GM23338 (cell line): ENCODE measurements at regions not wholly inside any gene's neighbourhood (a gene's known extent, or its start where the extent isn't known, plus 50 kb on each side); places are given as distances from the start of the nearest gene placed in this dataset.

Experiments used
- ATAC-seq: fragments of 200-7000 bp; cut with Tn5 transposase; 3 replicates; pipeline ENCODE4 v1.9.1; 2020
- DNase-seq: peaks from one replicate; pipeline ENCODE4 v3.0.0-alpha.2; 2015; ENCODE audit warnings: low spot score
- H2AFZ ChIP-seq: fragments of 200-600 bp; sonication (generic); 2 replicates; pipeline ENCODE4 v1.8.0; 2016; ENCODE audit warnings: antibody characterized with exemption, mild to moderate bottlenecking, moderate library complexity
- H3F3A ChIP-seq: fragments of 200-600 bp; sonication (generic); replicated peaks from 2 replicates; pipeline ENCODE4 v1.8.0; 2017; ENCODE audit warnings: antibody characterized with exemption, mixed run types, low read depth
- H3K27ac ChIP-seq: fragments of 200-600 bp; sonication (generic); 2 replicates; pipeline ENCODE4 v1.6.1; 2016; ENCODE audit warnings: low read depth
- H3K27me3 ChIP-seq: fragments of 200-600 bp; sonication (generic); 2 replicates; pipeline ENCODE4 v1.8.0; 2016; ENCODE audit warnings: mild to moderate bottlenecking, mixed run types, moderate library complexity; ENCODE audit not compliant: insufficient read depth
- H3K36me3 ChIP-seq: fragments of 200-600 bp; sonication (generic); 2 replicates; pipeline ENCODE4 v1.8.0; 2016; ENCODE audit warnings: mild to moderate bottlenecking; ENCODE audit not compliant: insufficient read depth
- H3K4me1 ChIP-seq: fragments of 200-600 bp; sonication (generic); 2 replicates; pipeline ENCODE4 v1.8.0; 2016; ENCODE audit warnings: mild to moderate bottlenecking, moderate library complexity; ENCODE audit not compliant: insufficient read depth
- H3K4me2 ChIP-seq: fragments of 200-600 bp; sonication (generic); 2 replicates; pipeline ENCODE4 v1.7.1; 2017; ENCODE audit warnings: mixed run types
- H3K4me3 ChIP-seq: fragments of 200-600 bp; sonication (generic); 2 replicates; pipeline ENCODE4 v1.6.1; 2016; ENCODE audit warnings: mixed run types
- H3K79me2 ChIP-seq: fragments of 200-600 bp; sonication (generic); replicated peaks from 2 replicates; pipeline ENCODE4 v1.8.0; 2017; ENCODE audit warnings: mild to moderate bottlenecking; ENCODE audit not compliant: insufficient read depth
- H3K9me2 ChIP-seq: fragments of 200-600 bp; sonication (generic); 2 replicates; pipeline ENCODE4 v1.8.0; 2017; ENCODE audit not compliant: insufficient read depth
- H4K20me1 ChIP-seq: fragments of 200-600 bp; sonication (generic); replicated peaks from 2 replicates; pipeline ENCODE4 v1.8.0; 2017; ENCODE audit warnings: mild to moderate bottlenecking; ENCODE audit not compliant: insufficient read depth
- H3K27ac Mint-ChIP-seq: 2 replicates; pipeline ENCODE4 v1.8.0; 2020; ENCODE audit warnings: inconsistent platforms, mild to moderate bottlenecking, moderate library complexity, mixed read lengths
- H3K27me3 Mint-ChIP-seq: 3 replicates; pipeline ENCODE4 v1.8.0; 2022; ENCODE audit warnings: low read depth, mild to moderate bottlenecking, moderate library complexity, mixed read lengths, inconsistent platforms; ENCODE audit not compliant: insufficient read depth, poor library complexity
- H3K36me3 Mint-ChIP-seq: 3 replicates; pipeline ENCODE4 v1.8.0; 2021; ENCODE audit warnings: low read depth, mild to moderate bottlenecking, inconsistent platforms, moderate library complexity, mixed read lengths
- H3K4me1 Mint-ChIP-seq: 3 replicates; pipeline ENCODE4 v1.8.0; 2020; ENCODE audit warnings: mild to moderate bottlenecking, inconsistent platforms, mixed read lengths
- H3K4me3 Mint-ChIP-seq: 3 replicates; pipeline ENCODE4 v1.8.0; 2021; ENCODE audit warnings: moderate library complexity, mild to moderate bottlenecking, inconsistent platforms, mixed read lengths
- H3K9me3 Mint-ChIP-seq: 3 replicates; pipeline ENCODE4 v1.8.0; 2020; ENCODE audit warnings: moderate library complexity, mild to moderate bottlenecking, inconsistent platforms, mixed read lengths
- CREB1 ChIP-seq: fragments of 250-450 bp; sonication (Bioruptor Pico); IDR thresholded peaks from 2 replicates; pipeline ENCODE4 v1.5.0; 2020; ENCODE audit warnings: low read depth, mild to moderate bottlenecking, moderate library complexity
- ETS1 ChIP-seq: IDR thresholded peaks from 2 replicates; pipeline ENCODE4 v1.6.1; 2016; ENCODE audit warnings: antibody characterized with exemption
- EZH2 ChIP-seq: fragments of 200-600 bp; sonication (generic); IDR thresholded peaks from one replicate; pipeline ENCODE4 v1.8.0; 2017; ENCODE audit warnings: antibody characterized with exemption, mild to moderate bottlenecking, low read depth; ENCODE audit not compliant: unreplicated experiment
- EZH2phosphoT487 ChIP-seq: fragments of 200-600 bp; sonication (generic); IDR thresholded peaks from one replicate; pipeline ENCODE4 v1.8.1; 2018; ENCODE audit warnings: antibody characterized with exemption; ENCODE audit not compliant: unreplicated experiment
- JUNB ChIP-seq: IDR thresholded peaks from one replicate; pipeline ENCODE4 v1.6.1; 2016; ENCODE audit warnings: antibody characterized with exemption; ENCODE audit not compliant: unreplicated experiment
- NANOG ChIP-seq: IDR thresholded peaks from 2 replicates; pipeline ENCODE4 v1.6.1; 2016; ENCODE audit warnings: antibody characterized with exemption, borderline replicate concordance
- POLR2AphosphoS5 ChIP-seq: IDR thresholded peaks from 2 replicates; pipeline ENCODE4 v1.6.1; 2016; ENCODE audit warnings: antibody characterized with exemption, low read depth
- REST ChIP-seq: IDR thresholded peaks from one replicate; pipeline ENCODE4 v1.6.1; 2018; ENCODE audit warnings: antibody characterized with exemption; ENCODE audit not compliant: unreplicated experiment
- STAT1 ChIP-seq: IDR thresholded peaks from one replicate; pipeline ENCODE4 v1.6.1; 2016; ENCODE audit warnings: antibody characterized with exemption; ENCODE audit not compliant: unreplicated experiment
- ZNF114 ChIP-seq: fragments of 250-450 bp; sonication (Bioruptor Pico); IDR thresholded peaks from 2 replicates; pipeline ENCODE4 v1.5.0; 2020; ENCODE audit warnings: mild to moderate bottlenecking, moderate library complexity
- ZNF331 ChIP-seq: fragments of 250-450 bp; sonication (Bioruptor Pico); IDR thresholded peaks from 2 replicates; pipeline ENCODE4 v1.5.0; 2020; ENCODE audit warnings: low read depth, mild to moderate bottlenecking, moderate library complexity
- ZNF462 ChIP-seq: fragments of 250-450 bp; sonication (Bioruptor Pico); IDR thresholded peaks from 2 replicates; pipeline ENCODE4 v1.5.0; 2020; ENCODE audit warnings: mild to moderate bottlenecking, moderate library complexity

- TF ChIP-seq ZNF462 (CRISPR knock-in tag) (no peak), ETS1 (no peak), STAT1 (no peak), ZNF331 (no peak), EZH2phosphoT487 (no peak)
These were observed 184.9 kb upstream of the TENT5A start (continued) for GRCh38 chr6:81937296-81937937.

GRCh38 chr6:81934936-81935335 is 182.5 kb upstream of the TENT5A start:
- Mint-ChIP-seq H3K27ac (no peak overlapping the region), H3K27me3 (no peaks in the 10 kb centered on the region), H3K4me3 (no peak overlapping the region), H3K9me3 (no peaks in the 10 kb centered on the region), H3K4me1 (peaks cover 2% of the 10 kb centered on the region; the same call in 1 of the 3 replicates), H3K36me3 (no peaks in the 10 kb centered on the region)
- H3K4me1 ChIP-seq = no peaks in the 10 kb centered on the region; the same call in 1 of the 2 replicates
- no peak overlapping the region for H3K4me3 ChIP-seq
- no peaks in the 10 kb centered on the region for H3F3A ChIP-seq
- H3K36me3 ChIP-seq = no peaks in the 10 kb centered on the region
- DNase-seq = no peak
- ATAC-seq = no peak
- H3K27me3 ChIP-seq = no peaks in the 10 kb centered on the region
- H3K9me2 ChIP-seq = no peaks in the 10 kb centered on the region; the same call in 1 of the 2 replicates
- no peaks in the 10 kb centered on the region for H3K79me2 ChIP-seq
- H2AFZ ChIP-seq = no peak overlapping the region
- no peaks in the 10 kb centered on the region for H4K20me1 ChIP-seq
- no peak overlapping the region for H3K27ac ChIP-seq
- H3K4me2 ChIP-seq = no peak overlapping the region
- no peak for TF ChIP-seq ZNF331
- no peak for TF ChIP-seq JUNB
- TF ChIP-seq NANOG = no peak
- no peak for TF ChIP-seq EZH2phosphoT487
- no peak for TF ChIP-seq POLR2AphosphoS5
- no peak for TF ChIP-seq CREB1 (CRISPR knock-in tag)
- TF ChIP-seq REST = no peak
- no peak for TF ChIP-seq EZH2
- no peak for TF ChIP-seq ZNF114 (CRISPR knock-in tag)
- TF ChIP-seq STAT1 = no peak
